PC-9 (cell line): ENCODE measurements at regions not wholly inside any gene's neighbourhood (a gene's known extent, or its start where the extent isn't known, plus 50 kb on each side); places are given as distances from the start of the nearest gene placed in this dataset.

Experiments
- BruUV-seq: library from RNA; stranded (reverse); fragments of 400-500 nt; replicated peaks from 2 replicates; lab custom pipeline; 2021; lab: Mats Ljungman, UMichigan
- CTCF ChIA-PET: fragments of 300-600 bp; sonication (Branson Sonifier 250); formaldehyde crosslinking; loops from one replicate; lab custom pipeline; 2022; ENCODE audit warnings: antibody characterized with exemption; lab: Charles Lee
- POLR2A ChIA-PET: fragments of 300-600 bp; sonication (Branson Sonifier 250); formaldehyde crosslinking; loops from one replicate; lab custom pipeline; 2022; ENCODE audit warnings: antibody characterized with exemption; ENCODE audit not compliant: unreplicated experiment; lab: Charles Lee
- DNase-seq, 2 experiments: peaks; one replicate each; pipeline versions ENCODE4 v3.0.0 to v3.0.0-alpha.2; 2015 to 2022; ENCODE audit warnings: mixed read lengths in 1 of 2
- H2AFZ ChIP-seq: fragments of 200-600 bp; sonication (generic); 2 replicates; pipeline ENCODE4 v1.8.1; 2017; ENCODE audit warnings: antibody characterized with exemption
- H3F3A ChIP-seq: fragments of 200-600 bp; sonication (generic); 2 replicates; pipeline ENCODE4 v1.8.1; 2017; ENCODE audit warnings: antibody characterized with exemption, mild to moderate bottlenecking, low read depth; ENCODE audit not compliant: insufficient read depth
- H3K27ac ChIP-seq: fragments of 200-600 bp; sonication (generic); 2 replicates; pipeline ENCODE4 v1.6.1; 2016; ENCODE audit warnings: mixed run types
- H3K27me3 ChIP-seq: fragments of 200-600 bp; sonication (generic); 2 replicates; pipeline ENCODE4 v1.6.1; 2016; ENCODE audit warnings: low read depth, mixed run types; ENCODE audit not compliant: insufficient read depth
- H3K36me3 ChIP-seq: fragments of 200-600 bp; sonication (generic); 2 replicates; pipeline ENCODE4 v1.6.1; 2016; ENCODE audit warnings: low read depth, mixed run types
- H3K4me1 ChIP-seq: fragments of 200-600 bp; sonication (generic); replicated peaks from 2 replicates; pipeline ENCODE4 v1.6.1; 2016; ENCODE audit warnings: mixed run types; ENCODE audit not compliant: insufficient read depth
- H3K4me2 ChIP-seq: fragments of 200-600 bp; sonication (generic); 2 replicates; pipeline ENCODE4 v1.6.1; 2017; ENCODE audit warnings: mixed run types
- H3K4me3 ChIP-seq: fragments of 200-600 bp; sonication (generic); 2 replicates; pipeline ENCODE4 v1.6.1; 2016; ENCODE audit warnings: mixed run types
- H3K79me2 ChIP-seq: fragments of 200-600 bp; sonication (generic); 2 replicates; pipeline ENCODE4 v1.6.1; 2017; ENCODE audit warnings: low read depth, mixed run types
- H3K9me2 ChIP-seq: fragments of 200-600 bp; sonication (generic); 2 replicates; pipeline ENCODE4 v1.8.1; 2017; ENCODE audit warnings: mild to moderate bottlenecking; ENCODE audit not compliant: insufficient read depth
- H3K9me3 ChIP-seq: fragments of 200-600 bp; sonication (generic); 2 replicates; pipeline ENCODE4 v1.8.1; 2016; ENCODE audit warnings: low read depth; ENCODE audit not compliant: insufficient read depth
- H4K20me1 ChIP-seq: fragments of 200-600 bp; sonication (generic); 2 replicates; pipeline ENCODE4 v1.8.1; 2017; ENCODE audit not compliant: insufficient read depth
- EZH2 ChIP-seq: fragments of 200-600 bp; sonication (generic); IDR thresholded peaks from 2 replicates; pipeline ENCODE4 v1.8.0; 2017; ENCODE audit warnings: antibody characterized with exemption, low read depth
- intact Hi-C: fragments of 100-400 bp; cut with micrococcal nuclease; formaldehyde crosslinking; loops from one replicate; pipeline ENCODE4 v1.10.0; 2022; ENCODE audit not compliant: unreplicated experiment
- TF ChIP-seq, protein P1 (sequence below): fragments of 200-600 bp; sonication (generic); conservative IDR thresholded peaks from 2 replicates; pipeline ENCODE4 v1.6.1; 2017; ENCODE audit warnings: mixed run types, antibody characterized with exemption, mild to moderate bottlenecking, moderate library complexity

DNA sequence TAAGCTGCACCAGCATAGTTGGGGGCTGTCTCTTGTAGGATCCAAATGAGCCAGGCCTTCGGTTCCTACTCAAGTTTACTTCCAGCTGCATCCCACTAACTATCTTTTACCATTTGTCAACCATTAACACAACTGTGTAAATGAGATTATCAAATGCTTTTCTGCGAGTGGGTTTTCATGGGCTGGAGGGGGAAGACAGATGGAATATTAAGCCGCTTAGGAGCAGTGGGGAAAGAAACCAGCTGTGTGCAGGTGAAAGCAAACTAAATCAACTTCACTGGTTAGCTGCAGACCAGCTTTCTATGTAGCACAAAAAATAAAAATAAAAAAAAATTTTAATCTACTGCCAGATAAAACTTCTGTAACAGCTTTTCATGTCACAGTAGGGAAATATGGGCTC, 100.8 kb upstream of the FOXN2 start:
- no peaks in the 10 kb centered on the region for H4K20me1 ChIP-seq
- H3F3A ChIP-seq: no peaks in the 10 kb centered on the region
- no TSS peak for BruUV-seq
- no peak overlapping the region for H3K4me3 ChIP-seq
- no peak for DNase-seq
- intact Hi-C loops: no loop called here
- TF ChIP-seq EZH2: no peak
- TF ChIP-seq, protein P1, sequence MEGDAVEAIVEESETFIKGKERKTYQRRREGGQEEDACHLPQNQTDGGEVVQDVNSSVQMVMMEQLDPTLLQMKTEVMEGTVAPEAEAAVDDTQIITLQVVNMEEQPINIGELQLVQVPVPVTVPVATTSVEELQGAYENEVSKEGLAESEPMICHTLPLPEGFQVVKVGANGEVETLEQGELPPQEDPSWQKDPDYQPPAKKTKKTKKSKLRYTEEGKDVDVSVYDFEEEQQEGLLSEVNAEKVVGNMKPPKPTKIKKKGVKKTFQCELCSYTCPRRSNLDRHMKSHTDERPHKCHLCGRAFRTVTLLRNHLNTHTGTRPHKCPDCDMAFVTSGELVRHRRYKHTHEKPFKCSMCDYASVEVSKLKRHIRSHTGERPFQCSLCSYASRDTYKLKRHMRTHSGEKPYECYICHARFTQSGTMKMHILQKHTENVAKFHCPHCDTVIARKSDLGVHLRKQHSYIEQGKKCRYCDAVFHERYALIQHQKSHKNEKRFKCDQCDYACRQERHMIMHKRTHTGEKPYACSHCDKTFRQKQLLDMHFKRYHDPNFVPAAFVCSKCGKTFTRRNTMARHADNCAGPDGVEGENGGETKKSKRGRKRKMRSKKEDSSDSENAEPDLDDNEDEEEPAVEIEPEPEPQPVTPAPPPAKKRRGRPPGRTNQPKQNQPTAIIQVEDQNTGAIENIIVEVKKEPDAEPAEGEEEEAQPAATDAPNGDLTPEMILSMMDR: no peak
- H3K27ac ChIP-seq: no peak overlapping the region
- no peaks in the 10 kb centered on the region for H3K4me1 ChIP-seq
- no peak overlapping the region for H3K4me2 ChIP-seq
- no peaks in the 10 kb centered on the region for H3K79me2 ChIP-seq
- no peak overlapping the region for H2AFZ ChIP-seq
- H3K36me3 ChIP-seq: no peaks in the 10 kb centered on the region
- no peaks in the 10 kb centered on the region for H3K27me3 ChIP-seq
- H3K9me2 ChIP-seq: no peaks in the 10 kb centered on the region
- ChIA-PET POLR2A (no interaction called here), CTCF (no interaction called here)
- no peaks in the 10 kb centered on the region for H3K9me3 ChIP-seq

- Histone ChIP-seq H3K4me1 (peaks cover 12% of the 10 kb centered on the region; the same call in 1 of the 2 replicates), H3K27ac (no peak overlapping the region), H3K9me2 (no peaks in the 10 kb centered on the region), H3K36me3 (no peaks in the 10 kb centered on the region), H3K27me3 (no peaks in the 10 kb centered on the region), H3K9me3 (no peaks in the 10 kb centered on the region), H3F3A (peaks cover 16% of the 10 kb centered on the region), H3K4me3 (no peak overlapping the region), H2AFZ (no peak overlapping the region), H3K4me2 (no peak overlapping the region), H4K20me1 (no peaks in the 10 kb centered on the region), H3K79me2 (no peaks in the 10 kb centered on the region)
- no TSS peak for BruUV-seq
- TF ChIP-seq EZH2: no peak
- TF ChIP-seq, protein P1: no peak
- ChIA-PET CTCF (no interaction called here), POLR2A (no interaction called here)
- no peak for DNase-seq
- intact Hi-C loops: no loop called here
Observed at GRCh38 chr2:48218169-48218568, 96.3 kb upstream of the FOXN2 start.

GRCh38 chr2:48219234-48219554, 95.3 kb upstream of the FOXN2 start:
- Histone ChIP-seq H3K4me2 (no peak overlapping the region), H3K27me3 (no peaks in the 10 kb centered on the region), H3K9me3 (no peaks in the 10 kb centered on the region), H3K9me2 (no peaks in the 10 kb centered on the region), H3K4me1 (peaks cover 12% of the 10 kb centered on the region; the same call in 1 of the 2 replicates), H3K4me3 (no peak overlapping the region), H2AFZ (no peak overlapping the region), H4K20me1 (no peaks in the 10 kb centered on the region), H3K79me2 (no peaks in the 10 kb centered on the region), H3K27ac (no peak overlapping the region), H3K36me3 (no peaks in the 10 kb centered on the region), H3F3A (peaks cover 16% of the 10 kb centered on the region)
- no peak for TF ChIP-seq EZH2
- TF ChIP-seq, protein P1: no peak
- no peak for DNase-seq
- CTCF ChIA-PET: no interaction called here
- BruUV-seq: no TSS peak
- POLR2A ChIA-PET: no interaction called here
- intact Hi-C loops: no loop called here
